ENCODE measurements at regions not wholly inside any gene's neighbourhood (a gene's known extent, or its start where the extent isn't known, plus 50 kb on each side); places are given as distances from the start of the nearest gene placed in this dataset.

DNA sequence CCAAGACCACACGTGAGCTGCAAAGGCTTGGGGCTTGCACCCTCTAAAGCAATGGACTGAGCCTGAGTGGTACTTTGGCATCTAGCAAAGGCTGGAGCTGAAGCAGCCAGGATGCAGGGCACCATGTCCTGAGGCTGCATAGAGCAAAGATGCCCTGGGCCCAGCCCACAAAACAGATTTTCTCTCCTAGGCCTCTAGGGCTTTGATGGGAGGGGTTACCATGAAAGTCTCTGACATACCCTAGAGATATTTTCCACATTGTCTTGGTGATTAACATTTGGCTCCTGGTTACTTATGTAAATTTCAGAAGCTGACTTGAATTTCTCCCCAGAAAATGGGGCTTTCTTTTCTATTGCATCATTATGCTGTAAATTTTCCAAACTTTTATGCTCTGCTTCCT is 438.3 kb downstream of the SLC16A7 start:
- TF ChIP-seq CTCF (IDR thresholded peaks at IDR 0.05): no peak
- no peak for TF ChIP-seq POLR2A (IDR thresholded peaks at IDR 0.05)
- no peak for TF ChIP-seq EP300 (IDR thresholded peaks at IDR 0.05)
